HUES48 (cell line): ENCODE measurements at regions not wholly inside any gene's neighbourhood (a gene's known extent, or its start where the extent isn't known, plus 50 kb on each side); places are given as distances from the start of the nearest gene placed in this dataset.

ENCODE experiments used
- H3K27ac ChIP-seq: one replicate; pipeline ENCODE4 v1.7.0; 2013; ENCODE audit warnings: low read depth, low read length, inconsistent platforms
- H3K27me3 ChIP-seq: 2 replicates; pipeline ENCODE4 v1.6.1; 2013; ENCODE audit warnings: mild to moderate bottlenecking, low read length; ENCODE audit not compliant: control insufficient read depth, insufficient read depth
- H3K36me3 ChIP-seq: 2 replicates; pipeline ENCODE4 v1.6.1; 2013; ENCODE audit warnings: low read length; ENCODE audit not compliant: control insufficient read depth, insufficient read depth
- H3K4me1 ChIP-seq: 2 replicates; pipeline ENCODE4 v1.6.1; 2013; ENCODE audit warnings: mild to moderate bottlenecking, low read length; ENCODE audit not compliant: control insufficient read depth, insufficient read depth
- H3K4me3 ChIP-seq: 2 replicates; pipeline ENCODE4 v1.5.1; 2013; ENCODE audit warnings: mild to moderate bottlenecking, low read depth, low read length
- H3K9ac ChIP-seq: 2 replicates; pipeline ENCODE4 v1.6.1; 2013; ENCODE audit warnings: mild to moderate bottlenecking, low read depth, low read length, moderate library complexity
- H3K9me3 ChIP-seq: 2 replicates; pipeline ENCODE4 v1.6.1; 2013; ENCODE audit warnings: low read length; ENCODE audit not compliant: control insufficient read depth, insufficient read depth

DNA sequence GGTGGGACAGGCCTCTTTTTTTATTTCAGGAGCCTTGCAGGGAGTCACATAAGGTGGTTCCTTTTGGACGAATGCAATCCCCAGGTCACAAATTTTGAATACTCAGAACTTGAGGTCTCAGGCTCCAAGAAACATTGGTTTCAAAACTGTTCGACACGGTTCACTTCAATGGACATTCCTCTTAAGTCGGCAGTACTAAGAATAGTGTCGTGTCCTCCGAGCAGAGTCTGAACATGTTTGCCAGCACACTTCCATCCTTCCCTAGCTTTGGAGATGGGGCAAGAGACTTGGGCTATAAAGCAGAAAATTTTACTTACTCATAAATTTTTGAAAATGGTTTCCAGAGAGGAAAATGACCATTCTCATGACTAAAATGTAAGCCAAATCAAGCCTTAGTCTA lies 265.4 kb downstream of the THBS2 start:
- H3K36me3 ChIP-seq, result no peaks in the 10 kb centered on the region
- no peak overlapping the region for H3K27ac ChIP-seq
- no peaks in the 10 kb centered on the region for H3K27me3 ChIP-seq
- H3K9ac ChIP-seq, result no peak overlapping the region
- peaks cover 6% of the 10 kb centered on the region for H3K9me3 ChIP-seq
- no peaks in the 10 kb centered on the region for H3K4me1 ChIP-seq
- H3K4me3 ChIP-seq, result no peak overlapping the region

DNA sequence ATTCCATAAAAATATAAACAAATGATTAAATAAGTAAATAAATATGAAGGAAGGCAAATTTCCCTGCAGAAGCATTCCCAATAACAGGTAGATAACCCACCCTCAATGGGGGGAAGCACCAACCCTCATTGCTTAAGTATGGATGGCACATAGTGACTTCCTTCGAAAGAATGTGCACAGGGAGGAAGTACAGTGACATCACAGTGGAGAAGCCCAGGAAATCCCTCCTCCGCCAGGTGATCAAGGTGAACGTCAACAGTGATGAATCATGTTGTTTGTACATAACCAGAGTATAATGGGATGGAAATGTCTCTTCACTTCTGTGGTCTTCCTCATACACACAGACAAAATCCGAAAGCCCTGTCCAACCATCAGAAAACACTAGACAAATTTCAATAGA lies 267.9 kb downstream of the THBS2 start:
- no peak overlapping the region for H3K9ac ChIP-seq
- no peak overlapping the region for H3K4me3 ChIP-seq
- H3K27ac ChIP-seq, result no peak overlapping the region
- H3K36me3 ChIP-seq, result no peaks in the 10 kb centered on the region
- H3K4me1 ChIP-seq, result no peaks in the 10 kb centered on the region
- no peaks in the 10 kb centered on the region for H3K27me3 ChIP-seq
- H3K9me3 ChIP-seq, result peaks cover 11% of the 10 kb centered on the region

GRCh38 chr6:168983925-168984324 lies 269.7 kb downstream of the THBS2 start:
- Histone ChIP-seq H3K4me3 (no peak overlapping the region), H3K36me3 (no peaks in the 10 kb centered on the region), H3K9me3 (peaks cover 15% of the 10 kb centered on the region), H3K9ac (no peak overlapping the region), H3K27me3 (no peaks in the 10 kb centered on the region), H3K4me1 (peaks cover 9% of the 10 kb centered on the region), H3K27ac (no peak overlapping the region)

DNA sequence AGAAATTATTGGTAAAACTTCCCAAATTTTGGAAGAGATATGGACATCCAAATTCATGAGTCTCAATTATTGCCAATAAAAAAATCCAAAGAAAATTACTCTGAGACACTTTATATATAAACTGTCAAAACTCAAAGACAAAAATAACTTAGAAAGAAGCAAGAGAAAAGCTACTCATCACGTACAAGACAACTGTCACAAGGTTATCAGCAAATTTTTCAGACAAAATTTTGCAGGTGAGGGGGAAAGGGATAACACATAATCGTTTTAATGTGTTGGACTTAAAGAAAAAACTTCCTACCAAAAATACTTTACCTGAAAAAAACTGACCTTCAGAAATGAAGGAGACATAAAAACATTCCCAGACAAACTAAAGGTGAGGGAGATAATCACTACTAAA lies 272.5 kb downstream of the THBS2 start:
- no peaks in the 10 kb centered on the region for H3K36me3 ChIP-seq
- no peak overlapping the region for H3K9ac ChIP-seq
- no peaks in the 10 kb centered on the region for H3K27me3 ChIP-seq
- no peak overlapping the region for H3K27ac ChIP-seq
- peaks cover 15% of the 10 kb centered on the region for H3K9me3 ChIP-seq
- no peak overlapping the region for H3K4me3 ChIP-seq
- peaks cover 9% of the 10 kb centered on the region for H3K4me1 ChIP-seq

GRCh38 chr6:168979254-168979653 lies 274.4 kb downstream of the THBS2 start:
- Histone ChIP-seq H3K9me3 (peaks cover 15% of the 10 kb centered on the region), H3K27ac (peak overlapping the region; percentile 92), H3K36me3 (no peaks in the 10 kb centered on the region), H3K4me1 (peaks cover 9% of the 10 kb centered on the region), H3K9ac (no peak overlapping the region), H3K4me3 (0 out of 2 replicates have a peak overlapping the region, but pooled peaks have one; percentile 35), H3K27me3 (no peaks in the 10 kb centered on the region)

- no peaks in the 10 kb centered on the region for H3K36me3 ChIP-seq
- no peaks in the 10 kb centered on the region for H3K4me1 ChIP-seq
- no peak overlapping the region for H3K9ac ChIP-seq
- no peaks in the 10 kb centered on the region for H3K27me3 ChIP-seq
- H3K27ac ChIP-seq, result no peak overlapping the region
- H3K4me3 ChIP-seq, result no peak overlapping the region
- H3K9me3 ChIP-seq, result no peaks in the 10 kb centered on the region
Observed at GRCh38 chr6:168972128-168972527, 281.5 kb downstream of the THBS2 start.

GRCh38 chr6:168971549-168971948 lies 282.1 kb downstream of the THBS2 start:
- Histone ChIP-seq H3K27me3 (no peaks in the 10 kb centered on the region), H3K9ac (no peak overlapping the region), H3K9me3 (no peaks in the 10 kb centered on the region), H3K27ac (no peak overlapping the region), H3K36me3 (no peaks in the 10 kb centered on the region), H3K4me3 (no peak overlapping the region), H3K4me1 (no peaks in the 10 kb centered on the region)

DNA sequence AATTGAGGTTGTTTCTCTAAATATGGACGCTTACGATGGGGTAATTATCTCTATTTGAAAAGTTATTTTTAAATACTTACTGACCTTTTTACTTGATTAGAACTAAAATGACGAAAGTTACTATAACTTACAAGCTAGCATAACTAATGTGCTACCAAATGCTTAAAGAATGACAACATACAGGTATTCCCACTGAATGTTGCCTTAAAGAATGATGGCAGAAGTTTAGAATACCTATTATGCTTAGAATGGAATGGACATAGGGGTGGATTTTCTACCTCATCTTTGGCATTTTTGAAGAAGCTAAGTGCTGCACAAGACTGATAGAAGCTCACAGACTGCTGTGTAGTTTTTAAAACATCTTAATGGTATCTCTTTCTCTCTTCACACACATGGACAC lies 284.8 kb downstream of the THBS2 start:
- H3K9me3 ChIP-seq, result no peaks in the 10 kb centered on the region
- no peaks in the 10 kb centered on the region for H3K36me3 ChIP-seq
- H3K4me1 ChIP-seq, result no peaks in the 10 kb centered on the region
- no peaks in the 10 kb centered on the region for H3K27me3 ChIP-seq
- H3K4me3 ChIP-seq, result no peak overlapping the region
- H3K9ac ChIP-seq, result no peak overlapping the region
- H3K27ac ChIP-seq, result no peak overlapping the region

DNA sequence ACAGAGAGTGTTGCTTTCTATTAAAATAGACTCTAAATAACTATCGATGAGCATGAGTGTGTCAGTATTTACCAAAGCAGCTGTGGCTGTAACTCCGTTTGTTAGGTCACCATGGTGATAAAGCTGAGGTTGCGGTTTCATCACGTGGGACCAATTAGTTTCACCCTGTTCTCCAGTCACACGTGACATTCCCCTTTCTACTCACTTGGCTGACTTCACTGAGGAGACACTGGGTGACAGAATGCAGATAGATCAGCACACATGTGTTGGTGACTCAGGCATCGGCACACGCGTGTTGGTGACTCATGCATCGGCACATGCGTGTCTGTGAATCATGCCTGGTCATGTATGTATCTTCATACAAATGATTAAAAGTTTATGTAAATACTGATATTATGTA lies 285.4 kb downstream of the THBS2 start:
- H3K36me3 ChIP-seq, result no peaks in the 10 kb centered on the region
- no peaks in the 10 kb centered on the region for H3K27me3 ChIP-seq

GRCh38 chr6:168967281-168967925 lies 286.2 kb downstream of the THBS2 start:
- H3K9ac ChIP-seq, result no peak overlapping the region
- no peak overlapping the region for H3K4me3 ChIP-seq
- no peak overlapping the region for H3K27ac ChIP-seq
- H3K4me1 ChIP-seq, result no peaks in the 10 kb centered on the region
- H3K36me3 ChIP-seq, result no peaks in the 10 kb centered on the region
- H3K9me3 ChIP-seq, result no peaks in the 10 kb centered on the region
- no peaks in the 10 kb centered on the region for H3K27me3 ChIP-seq

More for the DNA sequence above, 285.4 kb downstream of the THBS2 start:
- H3K9ac ChIP-seq, result no peak overlapping the region
- H3K4me3 ChIP-seq, result no peak overlapping the region
- H3K9me3 ChIP-seq, result no peaks in the 10 kb centered on the region
- H3K27ac ChIP-seq, result no peak overlapping the region
- no peaks in the 10 kb centered on the region for H3K4me1 ChIP-seq

DNA sequence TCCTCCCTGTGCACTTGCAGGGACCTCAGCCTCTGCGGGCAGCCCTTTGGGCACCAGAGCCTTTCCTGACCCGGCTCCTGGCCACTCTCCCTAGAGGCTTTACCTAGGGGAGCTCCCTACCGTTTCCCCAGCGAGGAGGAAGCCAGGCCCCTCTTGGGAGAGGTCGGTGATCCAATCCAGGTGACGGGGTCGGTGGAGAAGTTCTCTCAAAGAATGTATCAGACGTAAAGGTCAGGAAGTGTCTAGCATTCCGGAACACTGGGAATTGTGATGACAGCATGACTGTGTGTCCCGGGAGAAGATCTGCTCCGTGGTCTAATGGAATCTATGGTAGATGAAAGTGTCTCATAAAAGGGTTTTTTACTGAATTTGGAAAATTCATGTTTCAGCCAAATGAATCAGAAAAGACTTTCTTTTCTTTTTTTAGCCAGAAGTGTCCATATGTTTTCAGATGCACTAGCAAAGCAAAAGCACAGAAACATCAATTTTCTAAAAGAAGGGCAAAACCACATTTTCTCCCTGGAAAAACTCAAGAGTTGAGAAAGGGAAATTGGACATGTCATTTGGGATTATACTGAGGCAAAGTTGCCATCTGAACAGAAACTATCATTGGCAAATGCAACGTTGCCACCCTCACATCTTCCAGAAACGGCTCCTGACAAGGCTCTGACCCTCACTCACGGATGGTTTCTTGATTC lies 289.4 kb downstream of the THBS2 start:
- H3K4me3 ChIP-seq, result no peak overlapping the region

More for the DNA sequence above, 289.4 kb downstream of the THBS2 start:
- Histone ChIP-seq H3K27me3 (no peaks in the 10 kb centered on the region), H3K4me1 (no peaks in the 10 kb centered on the region), H3K9ac (no peak overlapping the region), H3K27ac (no peak overlapping the region), H3K9me3 (no peaks in the 10 kb centered on the region), H3K36me3 (no peaks in the 10 kb centered on the region)
